Skin epidermis (tissue), 12 donors: ENCODE measurements at regions not wholly inside any gene's neighbourhood (a gene's known extent, or its start where the extent isn't known, plus 50 kb on each side); places are given as distances from the start of the nearest gene placed in this dataset.
"Not testable (repeated sequence)": the region's sequence is repeated elsewhere in the genome, so short reads cannot be mapped to it uniquely, and the experiment has no call there.

Experiments used
- H3K27ac ChIP-seq, 21 experiments: fragments of 200-600 bp; sonication (generic) in 11 of 21; one replicate each; pipeline ENCODE4 v1.5.0; 2020; ENCODE audit warnings: mild to moderate bottlenecking in 3 of 21, inconsistent platforms in 2 of 21, moderate library complexity in 2 of 21
- H3K4me3 ChIP-seq, 7 experiments: fragments of 200-600 bp; sonication (generic) in 2 of 7; one replicate each; pipeline ENCODE4 v1.5.0; 2020; ENCODE audit warnings: inconsistent platforms in 2 of 7, mild to moderate bottlenecking in 2 of 7, moderate library complexity in 1 of 7

GRCh38 chr7:12820777-12821176 lies 133.3 kb downstream of the ARL4A start:
- Histone ChIP-seq H3K4me3 (no peak overlapping the region), H3K27ac (no peak overlapping the region)

DNA sequence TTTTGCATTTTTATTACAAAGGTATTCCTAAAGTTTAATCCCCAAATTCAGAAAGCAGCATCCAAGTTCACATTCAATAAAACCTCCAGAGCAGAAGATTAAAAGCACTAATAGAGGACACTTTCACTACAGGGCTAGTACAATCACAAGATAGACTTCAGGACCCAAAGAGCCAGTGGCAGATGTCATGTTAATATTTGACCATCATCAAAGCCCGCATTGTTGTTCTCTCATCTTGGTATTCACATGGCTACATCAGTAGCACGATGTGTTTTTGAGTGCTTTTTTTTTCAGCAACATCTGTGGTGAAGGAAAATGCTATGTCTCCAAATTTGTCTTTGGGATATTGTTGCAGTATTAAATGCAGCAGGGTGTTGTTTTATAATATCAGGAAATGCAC lies 134.3 kb downstream of the ARL4A start:
- Histone ChIP-seq H3K4me3 (no peak overlapping the region), H3K27ac (no peak overlapping the region)

DNA sequence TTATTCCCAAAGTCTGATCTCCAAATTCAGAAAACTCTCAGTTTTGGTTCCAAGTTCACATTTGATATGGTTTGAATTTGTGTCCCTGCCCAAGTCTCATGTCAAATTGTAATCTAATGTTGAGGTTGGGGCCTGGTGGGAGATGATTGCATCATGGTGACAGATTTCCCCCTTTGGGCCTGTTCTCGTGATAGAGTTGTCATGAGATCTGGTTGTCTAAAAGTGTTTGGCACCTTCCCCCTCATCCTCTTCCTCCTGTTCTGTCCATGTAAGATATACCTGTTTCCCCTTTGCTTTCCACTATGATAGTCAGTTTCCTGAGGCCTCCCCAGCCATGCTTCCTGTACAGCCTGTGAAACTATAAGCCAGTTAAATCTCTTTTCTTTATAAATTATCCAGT lies 138.6 kb downstream of the ARL4A start:
- H3K27ac ChIP-seq, result no peak overlapping the region
- H3K4me3 ChIP-seq, result no peak overlapping the region

GRCh38 chr7:12827219-12827821 lies 139.9 kb downstream of the ARL4A start:
- peak overlapping the region in 1 of 21 experiments; percentile 7 for H3K27ac ChIP-seq
- no peak overlapping the region for H3K4me3 ChIP-seq

- peak overlapping the region in 1 of 21 experiments; percentile 7 for H3K27ac ChIP-seq
- no peak overlapping the region for H3K4me3 ChIP-seq
These were observed 140.5 kb downstream of the ARL4A start for GRCh38 chr7:12827920-12828319.

DNA sequence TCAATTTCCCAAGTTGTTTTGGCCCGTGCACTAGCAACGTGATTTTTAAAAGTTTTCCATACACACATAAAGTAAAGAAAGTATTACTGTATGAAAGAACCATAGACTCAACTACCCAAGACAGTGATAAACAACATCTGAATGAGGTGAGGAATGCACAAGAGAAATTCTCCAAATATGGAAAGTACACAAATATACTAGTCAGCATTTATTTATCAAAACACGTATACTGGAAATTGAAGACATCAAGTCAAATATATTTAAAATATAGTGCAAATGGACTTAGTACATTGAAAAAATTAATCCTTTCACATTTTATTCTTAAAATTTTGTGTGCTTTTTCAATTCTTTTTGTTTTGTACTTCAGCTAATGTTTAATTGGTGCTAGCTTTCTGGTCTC lies 143.6 kb downstream of the ARL4A start:
- H3K27ac ChIP-seq, result no peak overlapping the region
- H3K4me3 ChIP-seq, result no peak overlapping the region

GRCh38 chr7:12833829-12834228 lies 146.4 kb downstream of the ARL4A start:
- Histone ChIP-seq H3K4me3 (no peak overlapping the region), H3K27ac (no peak overlapping the region)

- no peak overlapping the region for H3K27ac ChIP-seq
- no peak overlapping the region for H3K4me3 ChIP-seq
These were observed 147.3 kb downstream of the ARL4A start for GRCh38 chr7:12834782-12835181.

DNA sequence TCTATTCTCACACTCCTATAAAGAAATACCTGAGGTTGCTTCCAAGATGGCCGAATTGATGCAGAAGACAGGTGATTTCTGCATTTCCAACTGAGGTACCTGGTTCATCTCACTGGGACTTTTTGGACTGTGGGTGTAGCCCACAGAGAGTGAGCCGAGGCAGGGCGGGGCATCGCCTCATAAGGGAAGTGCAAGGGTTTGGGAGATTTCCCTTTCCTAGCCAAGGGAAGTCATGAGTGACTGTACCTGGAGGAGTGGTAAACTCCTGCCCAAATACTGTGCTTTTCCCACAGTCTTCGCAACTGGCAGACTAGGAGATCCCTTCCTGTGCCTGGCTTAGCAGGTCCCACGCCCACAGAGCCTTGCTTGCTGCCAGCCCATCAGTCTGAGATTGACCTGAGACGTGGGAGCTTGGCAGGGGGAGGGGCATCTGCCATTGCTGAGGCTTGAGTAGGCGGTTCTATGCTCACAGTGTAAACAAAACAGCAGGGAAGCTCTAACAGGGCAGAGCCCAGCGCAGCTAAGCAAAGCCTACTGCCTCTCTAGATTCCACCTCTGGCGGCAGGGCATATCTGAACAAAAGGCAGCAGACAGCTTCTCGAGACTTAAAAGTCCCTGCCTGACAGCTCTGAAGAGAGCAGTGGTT lies 152.2 kb downstream of the ARL4A start:
- H3K4me3 ChIP-seq, result no peak overlapping the region

GRCh38 chr7:12844732-12845131 lies 157.3 kb downstream of the ARL4A start:
- not testable (repeated sequence) for H3K27ac ChIP-seq, H3K4me3 ChIP-seq

More for the DNA sequence above, 152.2 kb downstream of the ARL4A start:
- peak overlapping the region in 3 of 21 experiments; percentile 47 to 61 (median 54) for H3K27ac ChIP-seq

GRCh38 chr7:12847001-12847400 lies 159.6 kb downstream of the ARL4A start:
- Histone ChIP-seq H3K27ac (no peak overlapping the region), H3K4me3 (no peak overlapping the region)

DNA sequence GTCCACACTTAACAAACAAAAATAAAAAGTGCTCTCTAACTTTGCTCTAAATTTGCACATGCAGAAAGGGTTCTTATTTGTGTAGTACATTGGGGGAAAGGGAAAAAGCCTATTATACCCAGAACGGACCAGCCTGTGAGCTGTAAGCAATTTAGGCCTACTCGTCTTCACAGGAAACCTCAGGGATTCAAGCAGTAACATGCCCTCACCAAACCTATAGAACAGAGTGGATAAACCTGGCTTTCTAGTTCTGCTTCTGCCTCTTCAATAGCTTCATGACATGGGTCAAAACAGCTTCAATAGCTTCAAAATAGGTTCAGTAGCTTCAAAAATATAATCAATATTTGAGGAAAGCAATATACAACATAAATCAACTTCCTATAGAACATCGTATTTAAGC lies 163.7 kb downstream of the ARL4A start:
- Histone ChIP-seq H3K4me3 (no peak overlapping the region), H3K27ac (peak overlapping the region in 14 of 21 experiments; percentile 1 to 73 (median 56))

DNA sequence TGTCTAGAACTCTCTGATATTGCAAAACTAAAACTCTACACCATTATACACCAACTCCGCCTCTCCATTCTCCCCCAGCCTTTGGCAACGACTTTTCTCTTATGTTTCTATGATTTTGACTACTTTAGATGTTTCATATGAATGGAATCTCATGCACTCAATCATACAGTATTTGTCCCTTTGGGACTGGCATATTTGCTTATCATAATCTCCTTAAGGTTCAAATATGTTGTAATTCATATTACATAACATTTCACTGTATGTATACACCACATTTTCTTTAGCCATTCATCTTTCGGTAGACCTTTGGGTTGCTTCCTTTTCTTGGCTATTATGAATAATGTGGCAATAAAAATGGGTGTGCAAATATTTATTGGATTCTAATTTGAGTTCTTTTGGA lies 164.4 kb downstream of the ARL4A start:
- Histone ChIP-seq H3K27ac (peak overlapping the region in 3 of 21 experiments; percentile 66 to 73 (median 71)), H3K4me3 (no peak overlapping the region)

DNA sequence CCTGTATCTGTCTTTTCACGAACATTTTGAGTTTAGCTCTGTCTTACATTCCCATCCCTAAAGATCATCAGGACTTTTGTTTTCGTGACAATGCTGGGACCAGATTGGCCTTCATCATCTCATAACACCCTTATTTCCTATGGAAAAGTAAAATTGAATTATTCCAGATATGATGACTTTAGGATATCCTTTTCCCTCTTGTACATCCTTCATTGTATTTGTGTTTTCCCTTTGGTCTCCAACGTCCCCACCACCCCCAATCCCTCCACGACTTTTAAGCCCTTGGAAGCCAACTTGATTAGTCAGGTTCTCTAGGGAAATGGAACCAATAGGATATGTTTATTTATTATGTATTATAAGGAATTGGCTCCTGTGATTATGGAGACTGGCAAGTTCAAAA lies 167.6 kb downstream of the ARL4A start:
- H3K4me3 ChIP-seq, result no peak overlapping the region
- no peak overlapping the region for H3K27ac ChIP-seq

GRCh38 chr7:12859761-12860160 lies 172.3 kb downstream of the ARL4A start:
- no peak overlapping the region for H3K4me3 ChIP-seq
- H3K27ac ChIP-seq, result no peak overlapping the region

DNA sequence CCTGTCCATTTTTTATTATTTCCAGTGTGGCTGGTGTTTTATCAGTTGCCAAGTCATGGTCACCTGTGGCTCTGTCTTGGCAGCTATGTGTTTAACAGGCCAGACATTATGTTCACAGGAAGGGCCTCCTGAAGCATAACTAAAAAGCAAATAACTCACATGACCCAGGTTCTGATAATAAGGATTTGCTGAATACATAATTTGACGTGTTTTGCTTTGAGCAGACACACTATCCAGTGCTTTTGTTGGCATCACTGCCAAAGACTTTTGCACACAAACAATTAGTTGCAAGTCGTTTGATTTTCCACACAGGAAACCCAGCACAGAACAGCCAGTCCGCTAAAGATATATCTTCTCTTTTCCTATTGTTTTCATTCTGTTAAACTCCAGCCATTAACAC lies 173.6 kb downstream of the ARL4A start:
- H3K27ac ChIP-seq, result peak overlapping the region in 1 of 21 experiments; percentile 43
- H3K4me3 ChIP-seq, result no peak overlapping the region

GRCh38 chr7:12862146-12862545 lies 174.7 kb downstream of the ARL4A start:
- no peak overlapping the region for H3K4me3 ChIP-seq
- peak overlapping the region in 1 of 21 experiments; percentile 43 for H3K27ac ChIP-seq

DNA sequence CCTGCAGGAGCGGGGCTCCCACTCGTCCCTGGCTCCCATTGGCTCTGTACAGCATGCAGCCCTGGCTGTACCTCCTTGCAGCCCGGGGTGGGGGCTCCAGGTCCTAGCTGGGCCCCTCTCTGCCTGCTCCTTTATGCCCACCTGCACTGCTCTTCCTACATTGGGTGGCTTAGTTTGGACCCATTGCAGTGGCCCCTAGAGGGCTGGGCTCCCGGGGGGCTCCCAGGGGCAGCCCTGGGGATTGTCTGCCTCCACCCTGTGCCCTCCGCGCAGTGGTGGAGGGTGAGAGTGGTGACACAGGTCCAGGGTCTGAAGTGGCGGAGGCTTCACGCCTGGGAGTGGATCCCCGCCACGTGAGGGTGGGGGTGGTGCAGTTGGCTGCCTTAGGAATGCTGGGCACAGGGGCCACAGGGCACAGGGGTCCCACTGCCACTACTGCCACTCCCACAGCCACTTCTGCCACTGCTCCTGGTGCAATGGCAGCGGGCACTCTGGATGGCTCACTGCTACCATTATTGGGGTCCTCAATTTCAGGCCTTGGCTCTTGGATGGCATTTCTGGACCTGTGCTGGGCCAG lies 177.1 kb downstream of the ARL4A start:
- Histone ChIP-seq H3K4me3 (no peak overlapping the region), H3K27ac (no peak overlapping the region)

GRCh38 chr7:12865593-12865992 lies 178.2 kb downstream of the ARL4A start:
- no peak overlapping the region for H3K4me3 ChIP-seq
- H3K27ac ChIP-seq, result no peak overlapping the region

DNA sequence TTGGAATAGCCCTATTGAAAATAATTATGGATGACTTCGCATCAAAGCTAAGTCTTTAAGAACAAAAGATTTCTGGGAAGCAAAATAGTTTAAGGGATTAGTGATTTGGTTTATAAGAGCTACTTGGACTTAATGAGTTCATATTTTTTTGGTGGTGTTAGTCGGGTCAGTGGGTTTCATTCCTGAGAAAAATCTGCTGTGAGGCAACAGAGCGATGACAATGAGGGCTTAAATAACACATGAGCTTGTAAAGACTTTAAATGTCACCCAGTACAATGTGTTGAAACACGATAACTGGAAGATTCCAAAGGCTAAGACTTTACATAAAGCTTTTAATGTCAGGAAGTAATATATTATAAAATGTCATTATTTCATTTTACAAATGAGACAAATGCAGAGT lies 178.8 kb downstream of the ARL4A start:
- no peak overlapping the region for H3K27ac ChIP-seq
- no peak overlapping the region for H3K4me3 ChIP-seq

DNA sequence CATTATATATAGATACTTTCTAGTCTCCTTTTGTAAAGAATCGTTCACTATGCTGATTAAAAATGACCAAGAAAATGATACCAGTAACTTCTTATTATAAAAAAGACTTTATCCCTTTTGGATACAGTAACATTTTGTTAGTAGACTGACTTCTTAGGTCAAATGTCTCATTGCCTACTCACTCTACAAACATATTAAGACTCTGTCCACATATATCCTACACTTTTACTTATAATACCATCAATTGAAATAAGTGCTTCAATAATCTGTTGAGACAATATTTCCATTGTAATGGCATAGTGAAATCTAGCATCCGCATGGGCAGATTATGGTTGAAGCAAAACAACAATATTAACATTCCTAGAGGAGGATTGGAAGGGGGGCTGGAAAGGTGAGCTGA lies 180.6 kb downstream of the ARL4A start:
- Histone ChIP-seq H3K4me3 (no peak overlapping the region), H3K27ac (no peak overlapping the region)
